SK-N-SH (cell line): ENCODE measurements at regions not wholly inside any gene's neighbourhood (a gene's known extent, or its start where the extent isn't known, plus 50 kb on each side); places are given as distances from the start of the nearest gene placed in this dataset.

ENCODE experiments used
- CTCF ChIA-PET: fragments of 300-600, 350-600 bp; formaldehyde crosslinking; extraction: SDS; loops from one replicate; lab custom pipeline; 2021; lab: Yijun Ruan, JAX
- POLR2A ChIA-PET: fragments of 350-600 bp; sonication (Branson Sonifier 250); formaldehyde crosslinking; extraction: SDS; loops from one replicate; lab custom pipeline; 2020; ENCODE audit warnings: antibody characterized with exemption, inconsistent platforms; lab: Yijun Ruan, JAX
- DNase-seq: peaks from one replicate; pipeline ENCODE4 v3.0.0; 2012
- H2AFZ ChIP-seq: fragments of 200-600 bp; sonication (generic); 2 replicates; pipeline ENCODE4 v1.8.1; 2016; ENCODE audit warnings: antibody characterized with exemption, mild to moderate bottlenecking, low read depth
- H3F3A ChIP-seq: fragments of 200-600 bp; sonication (generic); replicated peaks from 2 replicates; pipeline ENCODE3; 2016; ENCODE audit warnings: antibody characterized with exemption, mild to moderate bottlenecking; ENCODE audit not compliant: insufficient read depth
- H3K27ac ChIP-seq, 2 experiments: fragments of 200-500 bp in 1 of 2; fragments of 200-600 bp in 1 of 2; sonication (Bioruptor generic) in 1 of 2; sonication (generic), shearing (Covaris generic) in 1 of 2; 2 replicates each; pipeline versions ENCODE4 v1.5.1 to v1.6.1; 2014 to 2016; ENCODE audit warnings: low read depth in 2 of 2, inconsistent platforms in 1 of 2, low read length in 1 of 2, mild to moderate bottlenecking in 1 of 2, mixed read lengths in 1 of 2
- H3K27me3 ChIP-seq: fragments of 200-600 bp; sonication (generic), shearing (Covaris generic); 2 replicates; pipeline ENCODE4 v1.6.1; 2016; ENCODE audit warnings: mixed run types; ENCODE audit not compliant: insufficient read depth
- H3K36me3 ChIP-seq, 2 experiments: fragments of 200-500 bp in 1 of 2; fragments of 200-600 bp in 1 of 2; sonication (Bioruptor generic) in 1 of 2; sonication (generic) in 1 of 2; replicated peaks in 1 of 2; 2 replicates each; pipeline versions ENCODE3 to v1.5.1; 2014 to 2016; ENCODE audit warnings: low read length in 1 of 2, mild to moderate bottlenecking in 1 of 2; ENCODE audit not compliant: insufficient read depth in 2 of 2, control insufficient read depth in 1 of 2
- H3K4me1 ChIP-seq, 2 experiments: fragments of 200-500 bp in 1 of 2; fragments of 200-600 bp in 1 of 2; sonication (Bioruptor generic) in 1 of 2; sonication (generic), shearing (Covaris generic) in 1 of 2; 2 replicates each; pipeline versions ENCODE4 v1.5.1 to v1.6.1; 2014 to 2016; ENCODE audit warnings: low read depth in 1 of 2, low read length in 1 of 2, mixed run types in 1 of 2; ENCODE audit not compliant: insufficient read depth in 2 of 2, control insufficient read depth in 1 of 2
- H3K4me2 ChIP-seq: fragments of 200-600 bp; sonication (generic), shearing (Covaris generic); 2 replicates; pipeline ENCODE4 v1.6.1; 2017; ENCODE audit warnings: mixed run types
- H3K4me3 ChIP-seq, 2 experiments: fragments of 200-500 bp in 1 of 2; fragments of 200-600 bp in 1 of 2; sonication (Bioruptor generic) in 1 of 2; sonication (generic), shearing (Covaris generic) in 1 of 2; 2 replicates each; pipeline versions ENCODE4 v1.5.1 to v1.8.1; 2014 to 2016; ENCODE audit warnings: low read depth in 2 of 2, inconsistent platforms in 1 of 2, low read length in 1 of 2, mild to moderate bottlenecking in 1 of 2, mixed read lengths in 1 of 2, moderate library complexity in 1 of 2
- H3K79me2 ChIP-seq: fragments of 200-600 bp; sonication (generic); 2 replicates; pipeline ENCODE4 v1.8.1; 2017; ENCODE audit warnings: mild to moderate bottlenecking; ENCODE audit not compliant: insufficient read depth
- H3K9ac ChIP-seq: fragments of 200-600 bp; sonication (generic); 2 replicates; pipeline ENCODE4 v1.6.1; 2017; ENCODE audit warnings: mixed run types
- H3K9me2 ChIP-seq: fragments of 200-600 bp; sonication (generic); 2 replicates; pipeline ENCODE4 v1.6.1; 2017; ENCODE audit warnings: mixed run types
- H3K9me3 ChIP-seq: fragments of 200-600 bp; sonication (generic); 2 replicates; pipeline ENCODE4 v1.6.1; 2017; ENCODE audit warnings: mixed run types, mild to moderate bottlenecking, moderate library complexity
- H4K20me1 ChIP-seq: fragments of 200-600 bp; sonication (generic); 2 replicates; pipeline ENCODE4 v1.6.1; 2017; ENCODE audit warnings: mild to moderate bottlenecking, mixed run types; ENCODE audit not compliant: insufficient read depth
- CHD2 ChIP-seq: fragments of 150-350 bp; IDR thresholded peaks from 2 replicates; pipeline ENCODE4 v1.6.1; 2018; ENCODE audit warnings: low read length; ENCODE audit not compliant: partially characterized antibody
- EP300 ChIP-seq, 2 experiments: IDR thresholded peaks; 2 replicates each; pipeline versions ENCODE4 v1.4.0 to v1.6.1; 2012; ENCODE audit warnings: borderline replicate concordance in 1 of 2, low read depth in 1 of 2, low read length in 1 of 2
- EZH2phosphoT487 ChIP-seq: fragments of 200-600 bp; sonication (generic); IDR thresholded peaks from 2 replicates; pipeline ENCODE4 v1.6.1; 2017; ENCODE audit warnings: low read depth, mixed run types, mild to moderate bottlenecking, antibody characterized with exemption, moderate library complexity, borderline replicate concordance
- FOXJ3 ChIP-seq: sonication (generic); formaldehyde crosslinking; IDR thresholded peaks from 2 replicates; pipeline ENCODE4 v1.5.1; 2020; ENCODE audit warnings: mild to moderate bottlenecking, missing genetic modification reagents
- FOXM1 ChIP-seq: IDR thresholded peaks from 2 replicates; pipeline ENCODE4 v1.4.0; 2012; ENCODE audit warnings: low read depth, mild to moderate bottlenecking
- GABPA ChIP-seq: IDR thresholded peaks from 2 replicates; pipeline ENCODE4 v1.4.0; 2012; ENCODE audit warnings: low read depth, mild to moderate bottlenecking
- GATA2 ChIP-seq: sonication (generic); formaldehyde crosslinking; IDR thresholded peaks from 2 replicates; pipeline ENCODE4 v1.5.0; 2020; ENCODE audit warnings: mild to moderate bottlenecking, missing genetic modification reagents
- MAX ChIP-seq: IDR thresholded peaks from 2 replicates; pipeline ENCODE4 v1.4.0; 2012; ENCODE audit warnings: low read depth
- MXI1 ChIP-seq: IDR thresholded peaks from 2 replicates; pipeline ENCODE4 v1.6.1; 2012; ENCODE audit warnings: mild to moderate bottlenecking, low read depth, low read length, improper control_type of control experiment
- NFIC ChIP-seq: IDR thresholded peaks from 2 replicates; pipeline ENCODE4 v1.4.0; 2012; ENCODE audit warnings: borderline replicate concordance
- POLR2AphosphoS5 ChIP-seq: IDR thresholded peaks from 2 replicates; pipeline ENCODE4 v1.6.1; 2012; ENCODE audit warnings: low read depth, low read length
- REST ChIP-seq: IDR thresholded peaks from 2 replicates; pipeline ENCODE4 v1.6.1; 2012; ENCODE audit warnings: mild to moderate bottlenecking, low read depth, low read length, moderate library complexity
- RFX5 ChIP-seq: IDR thresholded peaks from 2 replicates; pipeline ENCODE4 v1.6.1; 2012; ENCODE audit warnings: mild to moderate bottlenecking, improper control_type of control experiment, low read length
- TCF12 ChIP-seq: IDR thresholded peaks from 2 replicates; pipeline ENCODE4 v1.4.0; 2012
- TEAD4 ChIP-seq: IDR thresholded peaks from 2 replicates; pipeline ENCODE4 v1.4.0; 2012; ENCODE audit warnings: mild to moderate bottlenecking, borderline replicate concordance; ENCODE audit not compliant: insufficient read depth
- WGBS: methylation state at CpG from one replicate; pipeline ENCODE4 v1.1.6; 2017; ENCODE audit warnings: low lambda C conversion rate; 5-methylcytosine and 5-hydroxymethylcytosine counted together
- TF ChIP-seq, protein P1 (sequence below): IDR thresholded peaks from 2 replicates; pipeline ENCODE4; 2012
- TF ChIP-seq, protein P2 (sequence below): IDR thresholded peaks from 2 replicates; pipeline ENCODE4 v1.4.0; 2012; ENCODE audit warnings: low read depth, borderline replicate concordance
- TF ChIP-seq, protein P3 (sequence below): IDR thresholded peaks from 2 replicates; pipeline ENCODE4 v1.4.0; 2012; ENCODE audit warnings: low read depth, borderline replicate concordance

DNA sequence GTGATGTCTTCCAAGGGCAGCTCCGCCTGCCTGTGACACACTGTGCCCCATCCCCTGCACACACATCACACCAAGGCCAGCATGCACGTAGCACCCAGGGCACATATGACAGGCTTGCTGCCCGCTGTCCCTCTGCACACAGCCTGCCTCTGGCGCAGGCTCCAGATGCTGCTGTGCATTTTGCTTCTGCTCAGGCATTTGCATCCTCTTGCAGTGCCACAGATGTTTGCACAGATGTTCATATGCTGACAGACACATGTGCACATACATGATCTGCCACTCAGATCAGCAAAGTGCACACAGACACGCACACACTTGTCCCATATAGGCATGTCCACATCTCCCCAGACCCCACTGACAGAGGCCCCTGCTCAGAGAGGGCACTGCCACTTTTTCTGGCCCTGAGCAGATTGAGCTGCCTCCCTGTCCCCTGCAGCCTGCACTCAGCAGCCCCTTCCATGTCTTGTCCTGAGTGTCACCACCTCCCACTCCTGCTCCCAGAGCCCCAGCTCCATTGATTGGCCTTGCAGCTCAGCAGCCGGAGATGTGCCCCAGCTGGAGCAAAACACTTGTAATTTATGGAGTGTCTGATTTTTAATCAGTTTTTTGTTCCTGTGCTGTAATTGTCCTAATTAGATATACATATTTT is 115.1 kb upstream of the RPL38 start (continued):
- TF ChIP-seq POLR2AphosphoS5 (no peak), EP300 (IDR thresholded peaks at IDR 0.05; ENCODE audit: borderline replicate concordance in 1 of 2, low read depth in 1 of 2, low read length in 1 of 2) (no peak)

GRCh38 chr17:74088934-74089329 is 114.5 kb upstream of the RPL38 start:
- TF ChIP-seq, protein P1, sequence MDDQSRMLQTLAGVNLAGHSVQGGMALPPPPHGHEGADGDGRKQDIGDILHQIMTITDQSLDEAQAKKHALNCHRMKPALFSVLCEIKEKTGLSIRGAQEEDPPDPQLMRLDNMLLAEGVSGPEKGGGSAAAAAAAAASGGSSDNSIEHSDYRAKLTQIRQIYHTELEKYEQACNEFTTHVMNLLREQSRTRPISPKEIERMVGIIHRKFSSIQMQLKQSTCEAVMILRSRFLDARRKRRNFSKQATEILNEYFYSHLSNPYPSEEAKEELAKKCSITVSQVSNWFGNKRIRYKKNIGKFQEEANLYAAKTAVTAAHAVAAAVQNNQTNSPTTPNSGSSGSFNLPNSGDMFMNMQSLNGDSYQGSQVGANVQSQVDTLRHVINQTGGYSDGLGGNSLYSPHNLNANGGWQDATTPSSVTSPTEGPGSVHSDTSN, result no peak
- no peak for TF ChIP-seq GABPA
- TF ChIP-seq CHD2, result no peak
- TF ChIP-seq TCF12, result no peak
- TF ChIP-seq, protein P2, sequence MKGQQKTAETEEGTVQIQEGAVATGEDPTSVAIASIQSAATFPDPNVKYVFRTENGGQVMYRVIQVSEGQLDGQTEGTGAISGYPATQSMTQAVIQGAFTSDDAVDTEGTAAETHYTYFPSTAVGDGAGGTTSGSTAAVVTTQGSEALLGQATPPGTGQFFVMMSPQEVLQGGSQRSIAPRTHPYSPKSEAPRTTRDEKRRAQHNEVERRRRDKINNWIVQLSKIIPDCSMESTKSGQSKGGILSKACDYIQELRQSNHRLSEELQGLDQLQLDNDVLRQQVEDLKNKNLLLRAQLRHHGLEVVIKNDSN, result no peak
- no peak for TF ChIP-seq RFX5
- no peak for TF ChIP-seq FOXM1
- no peak for TF ChIP-seq FOXJ3 (CRISPR knock-in tag)
- no peak for TF ChIP-seq MAX
- no peak for TF ChIP-seq EZH2phosphoT487
- TF ChIP-seq, protein P3, sequence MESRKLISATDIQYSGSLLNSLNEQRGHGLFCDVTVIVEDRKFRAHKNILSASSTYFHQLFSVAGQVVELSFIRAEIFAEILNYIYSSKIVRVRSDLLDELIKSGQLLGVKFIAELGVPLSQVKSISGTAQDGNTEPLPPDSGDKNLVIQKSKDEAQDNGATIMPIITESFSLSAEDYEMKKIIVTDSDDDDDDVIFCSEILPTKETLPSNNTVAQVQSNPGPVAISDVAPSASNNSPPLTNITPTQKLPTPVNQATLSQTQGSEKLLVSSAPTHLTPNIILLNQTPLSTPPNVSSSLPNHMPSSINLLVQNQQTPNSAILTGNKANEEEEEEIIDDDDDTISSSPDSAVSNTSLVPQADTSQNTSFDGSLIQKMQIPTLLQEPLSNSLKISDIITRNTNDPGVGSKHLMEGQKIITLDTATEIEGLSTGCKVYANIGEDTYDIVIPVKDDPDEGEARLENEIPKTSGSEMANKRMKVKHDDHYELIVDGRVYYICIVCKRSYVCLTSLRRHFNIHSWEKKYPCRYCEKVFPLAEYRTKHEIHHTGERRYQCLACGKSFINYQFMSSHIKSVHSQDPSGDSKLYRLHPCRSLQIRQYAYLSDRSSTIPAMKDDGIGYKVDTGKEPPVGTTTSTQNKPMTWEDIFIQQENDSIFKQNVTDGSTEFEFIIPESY, result no peak
- no peak for TF ChIP-seq TEAD4
- no peak for TF ChIP-seq GATA2 (CRISPR knock-in tag)
- TF ChIP-seq NFIC, result no peak
- TF ChIP-seq REST, result no peak
- no peak for TF ChIP-seq MXI1
- TF ChIP-seq POLR2AphosphoS5, result no peak
- TF ChIP-seq EP300 (IDR thresholded peaks at IDR 0.05; ENCODE audit: borderline replicate concordance in 1 of 2, low read depth in 1 of 2, low read length in 1 of 2), result no peak
- CTCF ChIA-PET, result interaction anchor here (1.1 to 6.7 kb wide), 20 partner anchors 9 to 446 kb away, joined by 3 to 50 read pairs (median 8); partner anchors contain the start of gene RPL38
- DNase-seq, result no peak
- Histone ChIP-seq H2AFZ (no peak overlapping the region), H3K9me2 (no peaks in the 10 kb centered on the region), H4K20me1 (no peaks in the 10 kb centered on the region), H3K79me2 (no peaks in the 10 kb centered on the region), H3K36me3 (no peaks in the 10 kb centered on the region), H3K4me2 (no peak overlapping the region), H3K27ac (no peak overlapping the region), H3K4me3 (no peak overlapping the region), H3K9ac (no peak overlapping the region), H3F3A (no peaks in the 10 kb centered on the region), H3K27me3 (no peaks in the 10 kb centered on the region), H3K4me1 (no peaks in the 10 kb centered on the region; a peak in 1 of 4 replicates), H3K9me3 (no peaks in the 10 kb centered on the region; the same call in 1 of the 2 replicates)
- POLR2A ChIA-PET, result no interaction called here
- WGBS, result 15% methylated on average over 4 of the region's 5 CpGs
